Thyroid gland (tissue), 4 donors: ENCODE measurements at regions not wholly inside any gene's neighbourhood (a gene's known extent, or its start where the extent isn't known, plus 50 kb on each side); places are given as distances from the start of the nearest gene placed in this dataset.

Experiments used
- POLR2A ChIP-seq, 2 donors: fragments of 450-650 bp; IDR thresholded peaks; one replicate each; pipeline ENCODE4 v1.6.1; 2017; ENCODE audit warnings: antibody characterized with exemption in 2 of 2, mild to moderate bottlenecking in 2 of 2, moderate library complexity in 1 of 2
- TF ChIP-seq, protein P1 (sequence below), 6 experiments: fragments of 200-600 bp in 3 of 6; fragments of 450-650 bp in 3 of 6; sonication (generic) in 3 of 6; IDR thresholded peaks; one replicate each; pipeline ENCODE4 v1.5.1; 2016 to 2019; ENCODE audit warnings: antibody characterized with exemption in 6 of 6, mild to moderate bottlenecking in 2 of 6, inconsistent platforms in 1 of 6, moderate library complexity in 1 of 6

DNA sequence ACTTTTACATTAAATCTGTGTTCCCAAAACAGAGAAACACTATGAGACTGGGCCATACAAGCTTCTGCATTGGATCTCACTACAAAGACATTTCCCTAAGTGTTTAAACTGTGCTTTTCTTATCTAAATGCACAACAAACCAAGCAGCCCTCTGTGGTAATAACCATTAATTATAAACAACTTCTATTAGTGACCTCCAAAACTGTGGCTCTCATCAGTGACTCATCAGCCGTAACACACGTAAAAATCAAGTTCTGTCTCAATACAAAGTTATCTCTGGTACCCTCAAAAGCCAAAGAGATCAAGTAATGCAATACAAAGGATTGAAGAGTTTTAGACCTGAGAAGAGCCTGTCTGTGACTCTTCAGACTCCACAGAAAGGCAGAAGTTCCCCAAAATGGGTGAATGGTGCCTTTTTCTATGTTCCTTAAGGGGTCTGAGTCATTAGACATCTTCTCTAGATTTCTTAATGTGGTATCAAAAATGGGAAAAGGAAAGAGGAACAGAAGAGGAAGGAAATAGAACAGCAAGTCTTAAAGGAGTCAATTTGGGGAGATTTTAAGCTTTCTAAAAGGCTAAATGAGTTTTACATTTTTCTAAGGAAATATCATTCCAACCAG is 189.8 kb upstream of the PPP1R2C start:
- TF ChIP-seq, protein P1, sequence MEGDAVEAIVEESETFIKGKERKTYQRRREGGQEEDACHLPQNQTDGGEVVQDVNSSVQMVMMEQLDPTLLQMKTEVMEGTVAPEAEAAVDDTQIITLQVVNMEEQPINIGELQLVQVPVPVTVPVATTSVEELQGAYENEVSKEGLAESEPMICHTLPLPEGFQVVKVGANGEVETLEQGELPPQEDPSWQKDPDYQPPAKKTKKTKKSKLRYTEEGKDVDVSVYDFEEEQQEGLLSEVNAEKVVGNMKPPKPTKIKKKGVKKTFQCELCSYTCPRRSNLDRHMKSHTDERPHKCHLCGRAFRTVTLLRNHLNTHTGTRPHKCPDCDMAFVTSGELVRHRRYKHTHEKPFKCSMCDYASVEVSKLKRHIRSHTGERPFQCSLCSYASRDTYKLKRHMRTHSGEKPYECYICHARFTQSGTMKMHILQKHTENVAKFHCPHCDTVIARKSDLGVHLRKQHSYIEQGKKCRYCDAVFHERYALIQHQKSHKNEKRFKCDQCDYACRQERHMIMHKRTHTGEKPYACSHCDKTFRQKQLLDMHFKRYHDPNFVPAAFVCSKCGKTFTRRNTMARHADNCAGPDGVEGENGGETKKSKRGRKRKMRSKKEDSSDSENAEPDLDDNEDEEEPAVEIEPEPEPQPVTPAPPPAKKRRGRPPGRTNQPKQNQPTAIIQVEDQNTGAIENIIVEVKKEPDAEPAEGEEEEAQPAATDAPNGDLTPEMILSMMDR (IDR thresholded peaks at IDR 0.05): no peak
- no peak for TF ChIP-seq POLR2A (IDR thresholded peaks at IDR 0.05)
